SK-N-SH (cell line): ENCODE measurements at regions not wholly inside any gene's neighbourhood (a gene's known extent, or its start where the extent isn't known, plus 50 kb on each side); places are given as distances from the start of the nearest gene placed in this dataset.

Experiments used
- CTCF ChIA-PET: fragments of 300-600, 350-600 bp; formaldehyde crosslinking; extraction: SDS; loops from one replicate; lab custom pipeline; 2021; lab: Yijun Ruan, JAX
- POLR2A ChIA-PET: fragments of 350-600 bp; sonication (Branson Sonifier 250); formaldehyde crosslinking; extraction: SDS; loops from one replicate; lab custom pipeline; 2020; ENCODE audit warnings: antibody characterized with exemption, inconsistent platforms; lab: Yijun Ruan, JAX
- DNase-seq: peaks from one replicate; pipeline ENCODE4 v3.0.0; 2012
- H2AFZ ChIP-seq: fragments of 200-600 bp; sonication (generic); 2 replicates; pipeline ENCODE4 v1.8.1; 2016; ENCODE audit warnings: antibody characterized with exemption, mild to moderate bottlenecking, low read depth
- H3F3A ChIP-seq: fragments of 200-600 bp; sonication (generic); replicated peaks from 2 replicates; pipeline ENCODE3; 2016; ENCODE audit warnings: antibody characterized with exemption, mild to moderate bottlenecking; ENCODE audit not compliant: insufficient read depth
- H3K27ac ChIP-seq, 2 experiments: fragments of 200-500 bp in 1 of 2; fragments of 200-600 bp in 1 of 2; sonication (Bioruptor generic) in 1 of 2; sonication (generic), shearing (Covaris generic) in 1 of 2; 2 replicates each; pipeline versions ENCODE4 v1.5.1 to v1.6.1; 2014 to 2016; ENCODE audit warnings: low read depth in 2 of 2, inconsistent platforms in 1 of 2, low read length in 1 of 2, mild to moderate bottlenecking in 1 of 2, mixed read lengths in 1 of 2
- H3K27me3 ChIP-seq: fragments of 200-600 bp; sonication (generic), shearing (Covaris generic); 2 replicates; pipeline ENCODE4 v1.6.1; 2016; ENCODE audit warnings: mixed run types; ENCODE audit not compliant: insufficient read depth
- H3K36me3 ChIP-seq, 2 experiments: fragments of 200-500 bp in 1 of 2; fragments of 200-600 bp in 1 of 2; sonication (Bioruptor generic) in 1 of 2; sonication (generic) in 1 of 2; replicated peaks in 1 of 2; 2 replicates each; pipeline versions ENCODE3 to v1.5.1; 2014 to 2016; ENCODE audit warnings: low read length in 1 of 2, mild to moderate bottlenecking in 1 of 2; ENCODE audit not compliant: insufficient read depth in 2 of 2, control insufficient read depth in 1 of 2
- H3K4me1 ChIP-seq, 2 experiments: fragments of 200-500 bp in 1 of 2; fragments of 200-600 bp in 1 of 2; sonication (Bioruptor generic) in 1 of 2; sonication (generic), shearing (Covaris generic) in 1 of 2; 2 replicates each; pipeline versions ENCODE4 v1.5.1 to v1.6.1; 2014 to 2016; ENCODE audit warnings: low read depth in 1 of 2, low read length in 1 of 2, mixed run types in 1 of 2; ENCODE audit not compliant: insufficient read depth in 2 of 2, control insufficient read depth in 1 of 2
- H3K4me2 ChIP-seq: fragments of 200-600 bp; sonication (generic), shearing (Covaris generic); 2 replicates; pipeline ENCODE4 v1.6.1; 2017; ENCODE audit warnings: mixed run types
- H3K4me3 ChIP-seq, 2 experiments: fragments of 200-500 bp in 1 of 2; fragments of 200-600 bp in 1 of 2; sonication (Bioruptor generic) in 1 of 2; sonication (generic), shearing (Covaris generic) in 1 of 2; 2 replicates each; pipeline versions ENCODE4 v1.5.1 to v1.8.1; 2014 to 2016; ENCODE audit warnings: low read depth in 2 of 2, inconsistent platforms in 1 of 2, low read length in 1 of 2, mild to moderate bottlenecking in 1 of 2, mixed read lengths in 1 of 2, moderate library complexity in 1 of 2
- H3K79me2 ChIP-seq: fragments of 200-600 bp; sonication (generic); 2 replicates; pipeline ENCODE4 v1.8.1; 2017; ENCODE audit warnings: mild to moderate bottlenecking; ENCODE audit not compliant: insufficient read depth
- H3K9ac ChIP-seq: fragments of 200-600 bp; sonication (generic); 2 replicates; pipeline ENCODE4 v1.6.1; 2017; ENCODE audit warnings: mixed run types
- H3K9me2 ChIP-seq: fragments of 200-600 bp; sonication (generic); 2 replicates; pipeline ENCODE4 v1.6.1; 2017; ENCODE audit warnings: mixed run types
- H3K9me3 ChIP-seq: fragments of 200-600 bp; sonication (generic); 2 replicates; pipeline ENCODE4 v1.6.1; 2017; ENCODE audit warnings: mixed run types, mild to moderate bottlenecking, moderate library complexity
- H4K20me1 ChIP-seq: fragments of 200-600 bp; sonication (generic); 2 replicates; pipeline ENCODE4 v1.6.1; 2017; ENCODE audit warnings: mild to moderate bottlenecking, mixed run types; ENCODE audit not compliant: insufficient read depth
- EZH2phosphoT487 ChIP-seq: fragments of 200-600 bp; sonication (generic); IDR thresholded peaks from 2 replicates; pipeline ENCODE4 v1.6.1; 2017; ENCODE audit warnings: low read depth, mixed run types, mild to moderate bottlenecking, antibody characterized with exemption, moderate library complexity, borderline replicate concordance
- FOXJ3 ChIP-seq: sonication (generic); formaldehyde crosslinking; IDR thresholded peaks from 2 replicates; pipeline ENCODE4 v1.5.1; 2020; ENCODE audit warnings: mild to moderate bottlenecking, missing genetic modification reagents
- MXI1 ChIP-seq: IDR thresholded peaks from 2 replicates; pipeline ENCODE4 v1.6.1; 2012; ENCODE audit warnings: mild to moderate bottlenecking, low read depth, low read length, improper control_type of control experiment
- NFIC ChIP-seq: IDR thresholded peaks from 2 replicates; pipeline ENCODE4 v1.4.0; 2012; ENCODE audit warnings: borderline replicate concordance
- RCOR1 ChIP-seq: fragments of 150-350 bp; IDR thresholded peaks from 2 replicates; pipeline ENCODE4 v1.6.1; 2017; ENCODE audit warnings: antibody characterized with exemption, low read length
- REST ChIP-seq: IDR thresholded peaks from 2 replicates; pipeline ENCODE4 v1.6.1; 2012; ENCODE audit warnings: mild to moderate bottlenecking, low read depth, low read length, moderate library complexity
- RXRA ChIP-seq: IDR thresholded peaks from 2 replicates; pipeline ENCODE4 v1.4.0; 2012; ENCODE audit warnings: low read depth, mild to moderate bottlenecking, borderline replicate concordance
- USF2 ChIP-seq: fragments of 150-350 bp; IDR thresholded peaks from 2 replicates; pipeline ENCODE4 v1.6.1; 2017; ENCODE audit warnings: antibody characterized with exemption, low read length, low read depth, borderline replicate concordance
- ZBTB33 ChIP-seq: IDR thresholded peaks from 2 replicates; pipeline ENCODE4 v1.4.0; 2012; ENCODE audit warnings: low read depth, borderline replicate concordance
- WGBS: methylation state at CpG from one replicate; pipeline ENCODE4 v1.1.6; 2017; ENCODE audit warnings: low lambda C conversion rate; 5-methylcytosine and 5-hydroxymethylcytosine counted together

- no peak for DNase-seq
- H3K9me3 ChIP-seq = no peaks in the 10 kb centered on the region
- TF ChIP-seq EZH2phosphoT487 (no peak), MXI1 (no peak), FOXJ3 (CRISPR knock-in tag) (no peak), REST (no peak)
- no peaks in the 10 kb centered on the region for H3K27me3 ChIP-seq
- H3K27ac ChIP-seq = no peak overlapping the region
- H3K9ac ChIP-seq = no peak overlapping the region
- ChIA-PET CTCF (interaction anchor here (1.1 kb wide), 1 partner anchor 78 kb away, joined by 3 read pairs; no protein-coding TSS in a partner anchor), POLR2A (no interaction called here)
- H3K4me2 ChIP-seq = peak overlapping the region; percentile 55; the same call in 1 of the 2 replicates
- H3K36me3 ChIP-seq = no peaks in the 10 kb centered on the region
- no peaks in the 10 kb centered on the region for H3F3A ChIP-seq
- 25% methylated on average over 3 of the region's 3 CpGs for WGBS
- H3K79me2 ChIP-seq = no peaks in the 10 kb centered on the region
- H3K4me3 ChIP-seq = peak overlapping the region in 1 of 2 experiments; percentile 39; a peak in 2 of 4 replicates
- peaks cover 0 to 9% of the 10 kb centered on the region in 2 experiments; a peak in 2 of 4 replicates for H3K4me1 ChIP-seq
- no peak overlapping the region for H2AFZ ChIP-seq
- H3K9me2 ChIP-seq = no peaks in the 10 kb centered on the region
- H4K20me1 ChIP-seq = no peaks in the 10 kb centered on the region
Measured at GRCh38 chr9:23590276-23591000, 235.6 kb downstream of the ELAVL2 start.

GRCh38 chr9:23594421-23594820 lies 231.6 kb downstream of the ELAVL2 start:
- H3K79me2 ChIP-seq = no peaks in the 10 kb centered on the region
- H3F3A ChIP-seq = no peaks in the 10 kb centered on the region
- no peaks in the 10 kb centered on the region for H3K36me3 ChIP-seq
- H2AFZ ChIP-seq = no peak overlapping the region
- H3K4me2 ChIP-seq = no peak overlapping the region
- no peaks in the 10 kb centered on the region for H4K20me1 ChIP-seq
- H3K9me3 ChIP-seq = no peaks in the 10 kb centered on the region
- 29% methylated on average over 1 of the region's 1 CpG for WGBS
- peaks cover 0 to 7% of the 10 kb centered on the region in 2 experiments; a peak in 2 of 4 replicates for H3K4me1 ChIP-seq
- H3K4me3 ChIP-seq = no peak overlapping the region
- CTCF ChIA-PET = no interaction called here
- no peak for TF ChIP-seq NFIC
- TF ChIP-seq USF2 = no peak
- no peak for TF ChIP-seq ZBTB33
- no peak for TF ChIP-seq RXRA
- TF ChIP-seq RCOR1 = no peak
- TF ChIP-seq, all 33 proteins: peak for 0
- Histone ChIP-seq H3K27ac (no peak overlapping the region), H3K9me2 (no peaks in the 10 kb centered on the region), H3K9ac (no peak overlapping the region), H3K27me3 (no peaks in the 10 kb centered on the region)
- POLR2A ChIA-PET = no interaction called here
- DNase-seq = no peak
